ENCODE measurements at regions not wholly inside any gene's neighbourhood (a gene's known extent, or its start where the extent isn't known, plus 50 kb on each side); places are given as distances from the start of the nearest gene placed in this dataset.
A peak's percentile ranks its signal among the peaks of the same experiment; 100 is the strongest.

DNA sequence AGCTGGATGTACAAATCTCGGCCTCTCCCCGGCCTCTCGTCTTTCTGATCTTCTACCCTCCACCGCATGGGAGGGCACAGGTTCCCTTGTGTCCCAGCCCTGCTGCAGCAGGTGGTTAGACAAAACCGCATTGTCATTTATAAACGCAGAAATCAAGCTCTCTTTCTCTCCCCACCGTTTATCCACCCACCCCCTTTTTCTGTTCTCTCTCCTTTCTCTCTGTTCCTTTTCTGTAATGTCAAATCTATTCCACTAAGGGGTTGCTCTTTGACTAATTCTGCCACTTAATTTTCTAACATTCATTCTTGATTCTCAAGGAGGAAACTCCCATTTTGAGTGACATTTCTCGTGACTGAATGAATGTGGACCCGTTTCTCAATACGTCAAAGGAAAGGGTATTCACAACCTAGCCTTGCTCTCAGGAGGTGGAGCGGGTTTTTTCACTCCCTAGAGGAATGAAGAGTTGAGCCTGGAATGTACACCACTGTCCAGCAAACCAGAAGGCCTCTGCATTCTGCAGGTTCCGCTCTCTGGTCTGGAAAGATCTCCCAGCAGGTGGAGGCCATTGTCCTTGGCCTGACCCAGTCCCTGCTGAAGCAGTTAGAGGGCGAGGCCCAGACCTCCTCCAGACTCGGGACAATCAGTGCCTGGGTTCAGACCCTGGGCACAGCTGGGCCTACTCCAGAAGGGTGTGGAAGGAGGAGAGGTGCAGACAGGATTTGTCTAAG is 70.9 kb upstream of the ENPP6 start:
- TF ChIP-seq TAF1 (IDR thresholded peaks at IDR 0.05; ENCODE audit: low read depth, low read length) (0 out of 2 replicates have a peak, but pooled peaks have one; percentile 50), POLR2AphosphoS5 (IDR thresholded peaks at IDR 0.05; ENCODE audit: low read depth, low read length) (no peak; the same call in 1 of the 2 replicates), POLR2A (IDR thresholded peaks at IDR 0.05; ENCODE audit: low read depth, low read length) (no peak; the same call in 1 of the 2 replicates), SPI1 (IDR thresholded peaks at IDR 0.05; ENCODE audit: low read depth, low read length) (peak; percentile 65; the same call in 1 of the 2 replicates), PAX5 (IDR thresholded peaks at IDR 0.05; ENCODE audit: insufficient read depth, low read length, severe bottlenecking) (no peak), POU2F2 (IDR thresholded peaks at IDR 0.05; ENCODE audit: low read depth, low read length) (peak; percentile 24; the same call in 1 of the 2 replicates)

All from GM12891 (cell line).